Fibroblast of the aortic adventitia (primary cell): ENCODE measurements at regions not wholly inside any gene's neighbourhood (a gene's known extent, or its start where the extent isn't known, plus 50 kb on each side); places are given as distances from the start of the nearest gene placed in this dataset.

Source experiments
- DNase-seq: peaks from one replicate; pipeline ENCODE4 v3.0.0-alpha.2; 2010; ENCODE audit warnings: low read depth
- H3K4me3 ChIP-seq: 2 replicates; pipeline ENCODE4 v1.5.1; 2011; ENCODE audit warnings: low read depth, mild to moderate bottlenecking, control low read depth, low read length, moderate library complexity
- CTCF ChIP-seq: IDR thresholded peaks from 2 replicates; pipeline ENCODE4 v1.5.1; 2011; ENCODE audit warnings: mild to moderate bottlenecking, low read length, control low read depth, inconsistent platforms; ENCODE audit not compliant: insufficient read depth

DNA sequence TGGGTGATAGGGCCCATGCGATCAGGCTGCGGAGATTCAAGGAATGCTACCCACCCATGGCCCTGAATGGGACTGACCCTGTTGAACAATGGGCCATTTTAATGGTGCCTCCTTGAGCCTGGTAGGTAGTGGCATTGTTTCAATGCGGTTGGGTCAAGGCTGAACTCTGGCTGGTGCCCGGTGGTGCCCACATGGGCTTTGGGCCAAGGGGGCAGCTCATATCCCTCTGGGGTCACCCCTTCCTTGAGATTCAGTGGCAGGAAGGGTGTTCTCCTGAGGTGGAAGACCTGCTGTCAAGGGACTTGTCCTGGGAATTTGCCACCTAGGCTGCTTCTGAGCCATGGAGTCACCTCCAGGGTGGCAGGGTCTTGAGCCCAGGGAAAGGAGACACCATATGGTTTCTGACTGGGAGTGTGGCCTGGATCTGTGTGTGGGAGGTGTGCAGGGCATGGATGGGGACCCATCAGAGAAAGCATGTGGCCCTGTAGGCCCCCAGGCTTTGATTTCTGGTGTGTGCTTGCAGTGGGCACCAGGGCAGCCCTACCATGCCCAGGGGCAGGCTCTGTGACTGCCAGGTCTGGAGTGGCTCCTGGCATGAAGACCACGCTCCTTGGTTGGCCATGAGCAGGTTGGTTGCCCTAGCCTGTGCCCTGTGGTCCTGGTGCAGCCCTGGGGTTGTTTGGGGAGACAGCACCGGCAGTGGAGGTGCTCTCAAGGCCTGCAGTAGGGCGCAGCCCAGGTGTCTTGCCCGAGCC is 199.9 kb downstream of the UBE3A start:
- no peak overlapping the region for H3K4me3 ChIP-seq
- TF ChIP-seq CTCF: no peak
- DNase-seq: no peak

DNA sequence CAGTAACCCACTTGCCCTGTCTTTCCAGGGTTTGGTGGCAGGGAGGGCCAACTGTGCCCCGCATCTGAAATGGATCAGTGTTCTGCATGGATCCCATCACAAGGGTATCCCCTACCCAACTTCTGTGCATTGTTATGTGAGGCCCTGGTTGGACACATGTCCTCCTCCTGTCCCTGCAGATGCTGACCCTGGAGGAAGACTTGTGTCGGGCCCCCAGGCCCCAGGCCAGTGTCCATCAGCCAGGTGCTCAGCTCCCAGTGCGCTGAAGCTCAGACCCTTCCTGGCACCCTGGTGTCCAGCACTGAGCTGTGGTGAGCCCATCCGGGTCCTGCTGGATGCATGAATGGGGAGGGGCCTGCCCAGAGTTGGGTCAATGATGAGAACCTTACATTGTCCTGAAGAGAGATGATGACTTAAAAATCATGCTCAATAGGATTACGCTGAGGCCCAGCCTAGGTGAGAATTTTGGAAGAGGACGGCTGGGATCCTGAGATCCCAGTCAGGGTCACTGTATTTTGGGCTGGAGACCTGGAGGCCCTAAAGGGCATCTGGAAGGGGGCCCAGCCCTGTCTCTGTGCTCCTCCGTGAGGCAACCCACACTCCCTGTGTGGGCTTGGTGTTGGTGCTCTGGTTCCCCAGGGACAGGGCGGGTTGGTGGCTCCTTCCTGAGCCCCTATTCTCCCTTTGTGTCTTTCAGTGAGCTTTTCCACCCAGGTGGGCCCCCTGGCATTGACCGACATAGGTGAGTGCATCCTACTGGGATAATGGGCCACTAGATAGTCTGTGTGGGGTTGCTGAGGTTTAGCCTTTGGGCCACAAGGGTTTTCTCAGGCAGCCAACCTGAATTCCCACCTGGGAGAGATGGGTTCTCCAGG is 199.1 kb downstream of the UBE3A start:
- no peak overlapping the region for H3K4me3 ChIP-seq
- TF ChIP-seq CTCF: no peak
- no peak for DNase-seq

GRCh38 chr15:25240461-25241021 is 198.3 kb downstream of the UBE3A start:
- H3K4me3 ChIP-seq: no peak overlapping the region
- no peak for TF ChIP-seq CTCF
- DNase-seq: no peak

DNA sequence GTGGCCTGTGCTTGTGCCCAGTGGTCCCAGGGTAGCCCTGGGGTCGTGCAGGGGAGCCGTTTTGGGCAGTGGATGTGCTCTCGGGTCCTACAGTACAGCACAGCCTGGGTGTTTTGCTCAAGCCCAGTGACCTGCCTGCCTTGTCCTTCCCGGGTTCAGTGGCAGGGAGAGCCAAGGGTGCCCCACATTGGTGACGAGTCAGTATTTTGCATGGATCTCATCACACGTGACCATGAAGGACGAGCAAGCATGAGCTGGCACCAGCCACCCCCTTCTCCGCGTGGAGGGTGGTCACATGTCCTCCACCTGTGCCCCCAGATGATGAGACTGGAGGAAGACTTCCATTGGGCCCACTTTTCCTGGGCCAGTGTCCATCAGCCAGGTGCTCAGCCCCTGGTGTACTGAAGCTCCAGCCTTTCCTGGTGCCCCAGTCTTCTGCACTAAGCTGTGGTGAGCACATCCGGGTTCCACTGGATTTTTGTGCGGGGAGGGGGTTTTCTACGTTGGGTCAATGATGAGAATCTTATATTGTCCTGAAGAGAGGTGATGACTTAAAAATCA is 197.5 kb downstream of the UBE3A start:
- TF ChIP-seq CTCF: no peak
- no peak for DNase-seq
- H3K4me3 ChIP-seq: no peak overlapping the region

DNA sequence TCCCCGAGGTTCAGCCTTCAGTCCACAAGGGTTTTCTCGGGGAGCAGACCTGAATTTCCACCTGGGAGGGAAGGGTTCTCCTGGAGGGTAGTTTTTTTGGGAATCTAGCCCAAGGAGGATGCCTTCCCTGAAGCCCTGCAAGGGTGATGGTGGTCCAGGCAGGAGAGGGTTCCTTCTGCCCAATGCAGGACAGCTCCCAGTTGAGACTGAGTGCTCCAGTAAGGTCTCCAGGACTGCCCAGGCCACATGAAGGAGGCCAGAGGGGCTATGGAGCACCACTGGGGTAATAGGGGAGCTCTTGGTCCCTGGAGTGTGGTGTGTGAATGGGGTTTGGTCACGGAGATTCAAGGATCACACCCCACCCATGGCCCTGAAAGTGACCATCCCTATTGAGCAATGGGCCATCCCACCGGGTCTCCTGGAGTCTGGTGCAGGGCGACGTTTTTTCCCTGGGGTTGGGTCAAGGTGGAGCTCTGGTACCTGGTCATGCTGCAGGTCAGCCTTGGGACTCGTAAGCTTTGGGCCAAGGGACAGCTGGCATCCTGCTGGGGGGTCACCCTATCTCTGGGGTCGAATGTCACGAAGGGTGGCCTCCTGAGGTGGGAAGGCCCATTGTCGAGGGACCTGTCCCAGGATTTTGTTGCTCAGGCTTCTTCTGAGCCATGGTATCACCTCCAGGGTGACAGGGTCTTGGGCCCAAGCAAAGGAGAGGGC is 196.5 kb downstream of the UBE3A start:
- H3K4me3 ChIP-seq: no peak overlapping the region
- TF ChIP-seq CTCF: no peak
- no peak for DNase-seq

- DNase-seq: no peak
- TF ChIP-seq CTCF: no peak
- no peak overlapping the region for H3K4me3 ChIP-seq
Measured at GRCh38 chr15:25242957-25243799, 195.6 kb downstream of the UBE3A start.
